IPS-NIHi11 (cell line): ENCODE measurements at regions not wholly inside any gene's neighbourhood (a gene's known extent, or its start where the extent isn't known, plus 50 kb on each side); places are given as distances from the start of the nearest gene placed in this dataset.
"Not testable (repeated sequence)": the region's sequence is repeated elsewhere in the genome, so short reads cannot be mapped to it uniquely, and the experiment has no call there.

Experiments used
- DNase-seq: peaks from one replicate; pipeline ENCODE4 v3.0.0; 2012; ENCODE audit warnings: mixed read lengths, low spot score

DNA sequence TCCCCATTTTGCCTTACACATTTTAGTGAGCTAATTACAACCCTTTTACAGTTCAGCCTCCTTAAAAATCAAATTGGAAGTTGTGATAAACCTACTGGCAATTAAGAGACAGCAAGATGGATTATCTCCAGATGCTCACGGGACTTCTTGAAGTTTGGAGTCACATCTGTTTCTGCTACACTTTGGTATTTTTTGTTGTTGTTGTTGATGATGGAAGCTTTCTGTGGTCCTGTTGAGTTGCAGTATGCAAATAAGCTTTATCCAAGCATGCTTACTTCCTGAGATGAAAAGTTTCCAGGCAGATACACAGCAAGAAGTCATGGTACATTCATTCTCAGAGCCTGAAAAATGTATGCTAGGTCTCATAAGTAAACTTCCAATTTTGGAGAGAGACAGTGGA, 670.0 kb upstream of the AMOT start:
- DNase-seq: no peak

DNA sequence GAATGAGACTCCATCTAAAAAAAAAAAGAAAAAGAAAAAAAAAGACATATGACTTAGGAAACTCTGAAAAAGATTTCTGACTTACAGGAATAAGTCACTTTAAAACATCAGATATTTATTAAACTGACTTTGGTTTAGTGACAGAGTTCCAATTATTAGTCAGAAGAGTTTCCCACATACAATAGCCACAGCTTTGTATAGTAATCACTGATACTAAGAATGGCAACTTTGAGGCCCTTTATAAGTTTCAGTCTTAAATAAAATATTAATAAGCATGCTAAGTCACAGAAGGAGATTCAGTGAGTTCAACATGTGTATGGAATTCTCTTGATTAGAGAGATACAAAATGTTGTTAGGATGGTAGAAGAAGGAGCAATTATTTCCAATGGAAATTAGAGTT, 652.3 kb upstream of the AMOT start:
- no peak for DNase-seq

DNA sequence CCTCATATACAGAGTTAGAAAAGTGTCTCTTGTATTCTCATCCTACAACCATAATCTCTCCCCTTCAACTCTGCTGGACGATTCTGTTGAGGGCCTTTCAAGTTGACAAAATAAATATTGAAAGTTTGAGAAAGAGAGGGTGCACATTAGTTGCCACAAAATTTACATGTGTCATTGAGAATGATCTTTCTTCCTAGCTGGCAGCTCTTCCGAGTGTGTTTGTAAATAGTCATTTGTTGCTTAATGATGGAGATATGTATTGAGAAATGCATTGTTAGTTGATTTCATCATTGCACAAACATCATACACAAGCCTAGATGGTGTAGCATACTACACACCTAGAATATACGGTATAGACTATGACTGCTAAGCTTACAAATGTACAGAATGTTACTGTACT, 632.8 kb upstream of the AMOT start:
- DNase-seq: no peak

DNA sequence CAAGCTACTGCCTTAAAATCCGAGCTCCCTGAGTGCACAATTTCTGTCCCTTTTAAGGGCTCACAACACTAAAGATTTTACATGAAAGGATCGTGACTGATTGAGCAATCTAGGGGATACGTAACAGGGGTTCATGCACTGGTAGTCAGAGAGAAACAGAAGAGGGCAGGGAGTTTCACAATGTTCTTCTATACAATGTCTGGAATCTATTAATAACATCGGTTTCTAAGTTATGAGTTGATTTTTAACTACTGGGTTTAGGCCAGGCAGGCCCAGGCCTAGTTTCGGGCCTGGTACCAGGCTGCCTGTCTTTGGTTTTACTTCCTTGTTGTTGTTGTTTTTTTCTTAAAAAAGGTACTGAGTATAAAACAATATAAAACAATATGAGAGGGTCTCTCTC, 632.4 kb upstream of the AMOT start:
- DNase-seq: not testable (repeated sequence)

DNA sequence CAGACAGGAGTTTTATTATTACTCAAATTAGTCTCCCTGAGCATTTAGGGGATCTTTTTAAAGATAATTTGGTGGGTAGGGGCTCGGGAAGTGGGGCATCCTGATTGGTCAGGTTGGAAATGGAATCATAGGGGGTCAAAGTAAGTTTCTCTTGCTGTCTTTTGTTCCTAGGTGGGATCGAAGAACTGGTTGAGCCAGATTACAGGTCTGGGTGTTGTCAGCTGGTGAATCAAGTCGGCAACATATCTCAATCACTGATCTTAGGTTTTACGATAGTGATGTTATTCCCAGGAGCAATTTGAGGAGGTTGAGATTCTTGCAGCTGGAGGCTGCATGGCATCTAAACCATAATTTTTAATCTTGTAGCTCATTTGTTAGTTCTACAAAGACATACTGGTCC, 629.5 kb upstream of the AMOT start:
- DNase-seq: no peak

DNA sequence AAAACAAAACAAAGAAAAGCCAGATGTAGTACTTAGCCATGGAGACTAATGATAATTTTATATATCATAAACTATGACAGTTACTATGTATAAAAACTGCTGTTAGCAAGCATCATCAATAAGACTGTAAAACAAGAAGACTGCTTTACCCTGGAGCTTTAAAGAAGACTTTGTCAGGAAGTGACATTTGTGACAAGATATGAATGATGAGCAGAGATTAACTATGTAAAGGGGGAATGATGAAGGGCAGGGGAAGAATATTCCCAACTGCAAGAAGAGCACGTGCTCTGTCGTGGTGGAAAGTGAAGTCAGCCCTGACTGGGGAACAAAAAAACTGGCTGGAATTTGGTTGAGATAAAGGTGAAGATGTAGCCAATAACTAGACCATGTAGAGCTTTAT, 617.1 kb upstream of the AMOT start:
- no peak for DNase-seq

DNA sequence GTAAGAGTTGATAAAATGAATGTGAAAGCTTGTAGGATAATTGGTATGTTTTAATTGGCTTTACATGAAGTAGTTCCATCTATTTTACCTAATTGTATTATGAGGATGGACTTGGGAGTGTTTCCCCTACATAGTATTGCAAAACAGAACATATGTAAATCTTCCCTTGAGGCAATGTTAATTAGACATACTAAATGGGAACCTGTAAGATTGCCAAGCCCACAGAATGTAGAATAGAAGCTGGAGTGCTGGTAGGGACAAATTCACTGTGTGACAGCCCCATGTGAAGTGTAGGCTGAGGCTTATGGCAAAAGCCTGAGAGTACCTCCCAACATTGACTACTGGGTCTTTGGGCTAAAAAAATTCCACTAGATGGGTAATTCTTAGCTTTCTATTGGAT, 615.0 kb upstream of the AMOT start:
- DNase-seq: no peak

DNA sequence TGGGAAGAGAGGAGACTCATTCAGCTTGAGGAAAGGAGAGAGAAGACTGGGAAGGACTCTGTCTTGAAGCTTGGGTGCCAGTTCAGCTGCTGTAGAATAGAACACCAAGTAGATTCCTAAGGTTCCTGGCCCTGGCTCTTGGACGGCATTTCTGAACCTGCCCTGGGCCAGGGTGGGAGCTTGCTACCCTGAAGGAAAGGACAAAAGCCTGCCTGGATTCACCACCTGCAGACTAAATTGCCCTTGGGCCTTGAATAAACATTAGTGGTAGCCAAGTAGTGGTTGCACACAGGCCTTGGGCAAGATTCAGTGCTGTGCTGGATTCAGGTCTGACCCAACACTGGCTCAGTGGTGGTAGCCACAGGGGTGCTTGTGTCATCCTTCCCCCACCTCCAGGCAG, 588.4 kb upstream of the AMOT start:
- no peak for DNase-seq

DNA sequence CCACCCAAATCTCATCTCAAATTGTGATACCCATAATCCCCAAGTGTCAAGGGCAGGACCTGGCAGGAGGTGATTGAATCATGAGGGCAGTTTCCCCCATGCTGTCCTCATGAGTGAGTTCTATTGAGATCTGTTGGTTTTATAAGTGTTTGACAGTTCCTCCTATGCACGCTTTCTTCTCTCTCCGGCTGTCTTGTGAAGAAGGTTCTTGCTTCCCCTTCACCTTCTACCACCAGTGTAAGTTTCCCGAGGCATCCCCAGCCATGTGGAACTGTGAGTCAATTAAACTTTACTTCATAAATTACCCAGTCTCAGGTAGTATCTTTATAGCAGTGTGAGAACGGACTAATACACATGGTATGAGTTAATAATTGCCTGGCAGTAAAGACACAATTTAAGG, 581.7 kb upstream of the AMOT start:
- DNase-seq: no peak

DNA sequence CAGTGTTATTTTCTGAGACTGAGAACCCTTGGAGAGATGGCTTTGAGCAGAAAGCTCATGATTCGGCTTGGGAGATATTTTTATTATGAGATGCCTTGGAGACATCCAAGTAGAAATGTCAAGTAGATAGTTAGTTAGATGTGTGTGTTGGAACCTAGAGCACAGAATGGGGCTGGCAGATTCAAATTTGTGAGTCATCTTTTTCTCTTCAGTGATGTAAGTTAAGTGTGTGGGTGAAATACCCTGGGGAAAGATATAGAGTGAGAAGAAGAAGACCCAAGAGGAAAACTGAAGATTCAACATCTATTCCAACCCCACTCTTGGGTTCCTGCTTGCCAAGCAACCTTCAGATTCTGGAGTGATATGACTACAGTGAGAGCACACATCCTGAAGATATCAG, 580.8 kb upstream of the AMOT start:
- DNase-seq: no peak

DNA sequence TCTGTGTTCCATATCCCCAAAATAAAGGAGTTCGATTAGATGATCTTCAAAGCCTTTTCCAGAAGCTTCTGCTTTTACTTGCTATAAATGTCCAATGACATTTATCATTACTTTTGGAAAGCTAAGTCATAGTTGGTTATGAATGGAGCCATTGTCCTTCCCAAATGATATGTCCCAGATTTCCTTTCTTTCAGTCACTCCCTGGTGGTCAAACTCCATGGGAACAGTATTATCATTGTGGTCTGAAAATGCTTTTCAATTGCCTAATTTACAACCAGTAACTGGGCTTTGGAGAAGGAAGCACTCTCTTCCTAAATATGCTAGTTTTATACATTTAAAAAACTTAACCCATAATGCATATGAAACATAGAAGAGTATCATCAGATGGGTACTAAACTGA, 571.5 kb upstream of the AMOT start:
- DNase-seq: no peak

DNA sequence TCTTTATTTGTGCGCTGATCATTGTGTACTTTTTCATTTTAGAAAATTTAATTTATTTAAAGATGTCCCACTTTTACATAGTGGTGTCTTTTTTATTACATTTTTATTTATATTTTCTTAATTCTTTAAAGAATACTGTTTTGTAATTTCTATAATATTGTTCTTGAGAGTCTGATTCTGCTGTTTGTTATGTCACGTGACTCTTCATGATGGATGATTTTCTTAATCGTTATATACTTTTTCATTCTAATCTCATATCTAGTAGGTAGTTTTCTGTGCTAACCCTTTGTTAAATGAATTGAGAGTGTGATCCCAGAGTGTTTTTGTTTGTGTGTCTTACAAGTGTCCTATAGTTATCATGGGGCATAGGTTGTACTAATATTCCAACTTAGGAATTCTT, 568.2 kb upstream of the AMOT start:
- no peak for DNase-seq

DNA sequence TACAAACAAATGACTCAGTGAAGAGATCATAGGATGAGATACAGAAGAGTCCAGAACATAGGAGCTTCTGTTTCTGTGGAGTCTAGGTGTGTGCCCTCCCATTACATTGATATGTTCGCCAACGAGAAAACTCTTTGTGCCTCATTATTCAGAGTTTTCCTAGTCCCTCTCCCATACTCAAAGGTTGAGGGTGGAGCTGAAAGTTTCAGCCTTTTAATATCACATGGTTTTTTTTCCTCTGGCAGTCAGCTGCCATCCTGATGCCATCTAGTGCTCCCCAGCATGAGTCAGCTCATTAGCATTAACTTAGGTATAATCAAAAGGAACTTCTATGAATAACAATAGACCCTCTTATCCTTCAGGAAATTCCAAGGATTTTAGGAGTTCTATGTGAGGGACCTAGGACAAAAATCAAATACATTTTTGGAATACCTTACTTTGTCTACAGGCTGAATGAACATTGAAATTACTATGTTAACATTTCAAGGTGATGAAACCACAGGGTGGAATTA, 559.6 kb upstream of the AMOT start:
- DNase-seq: peak; percentile 35

DNA sequence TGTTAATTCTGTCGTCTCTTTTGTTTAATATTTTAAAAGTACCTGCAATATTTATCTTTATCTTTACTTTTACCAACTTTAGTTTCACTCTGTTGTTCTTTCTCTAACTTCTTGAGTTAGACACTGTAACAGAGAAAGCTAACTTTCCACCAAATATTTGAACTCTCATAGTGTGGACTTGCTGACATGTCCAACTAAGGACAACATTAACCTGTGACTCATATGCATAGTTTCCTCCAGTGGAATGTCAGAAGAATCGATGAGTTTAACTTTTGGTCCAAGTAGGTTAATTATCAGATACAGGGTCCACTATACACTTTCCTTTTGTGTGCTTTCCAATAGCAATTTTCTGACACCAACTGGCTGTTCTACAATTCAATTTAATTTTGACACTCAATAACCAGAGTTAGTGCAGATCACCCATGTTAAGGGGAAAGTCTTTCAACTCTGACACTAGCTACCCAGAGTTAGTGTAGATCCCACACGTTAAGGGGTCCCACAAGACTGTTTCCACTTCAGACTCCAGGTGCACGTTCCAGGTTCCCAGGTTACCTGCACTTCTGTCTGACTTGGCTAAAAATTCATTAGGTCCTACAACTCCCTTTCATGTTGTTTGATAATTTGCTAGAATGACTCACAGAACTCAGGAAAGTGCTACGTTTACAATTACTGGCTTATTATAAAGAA, 559.0 kb upstream of the AMOT start:
- no peak for DNase-seq

DNA sequence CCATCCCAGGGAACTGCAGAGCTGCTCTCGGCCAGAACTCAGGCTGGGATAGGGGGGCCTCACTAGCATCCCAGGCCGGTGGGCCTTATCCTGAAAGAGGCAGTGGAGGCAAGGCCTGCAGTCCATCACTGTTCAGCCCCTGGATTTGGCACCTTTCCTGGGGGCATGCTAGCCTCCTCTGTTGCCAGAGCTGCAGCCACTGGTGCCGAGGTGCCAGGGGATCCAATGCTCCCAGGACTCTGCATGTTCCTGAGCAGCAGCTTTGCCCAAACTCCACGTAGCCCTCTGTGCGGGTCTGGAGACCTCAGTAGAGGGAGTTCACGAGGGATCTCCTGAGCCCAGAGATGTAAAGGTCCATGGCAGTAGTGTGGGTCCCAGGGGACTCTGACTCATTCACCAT, 551.7 kb upstream of the AMOT start:
- DNase-seq: no peak

DNA sequence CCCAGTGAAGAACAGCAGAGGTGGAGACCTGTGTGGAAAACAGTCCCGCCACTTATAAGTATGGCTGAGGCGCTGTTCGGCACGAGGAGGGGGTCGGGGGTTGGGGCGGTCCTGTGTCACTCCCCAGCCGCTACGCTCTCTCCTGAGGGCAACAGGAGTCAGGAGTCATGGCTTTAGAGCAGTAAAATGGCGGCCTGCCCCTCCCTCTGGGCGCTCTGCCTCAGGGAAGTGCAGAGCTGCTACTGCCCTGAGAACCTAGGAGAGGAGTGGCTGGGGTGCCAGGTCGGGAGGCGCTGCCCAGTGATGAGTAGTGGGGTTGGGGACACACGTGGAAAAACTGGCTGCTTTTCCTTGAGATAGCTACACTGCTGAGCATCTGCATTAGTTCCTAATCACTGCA, 551.2 kb upstream of the AMOT start:
- no peak for DNase-seq

DNA sequence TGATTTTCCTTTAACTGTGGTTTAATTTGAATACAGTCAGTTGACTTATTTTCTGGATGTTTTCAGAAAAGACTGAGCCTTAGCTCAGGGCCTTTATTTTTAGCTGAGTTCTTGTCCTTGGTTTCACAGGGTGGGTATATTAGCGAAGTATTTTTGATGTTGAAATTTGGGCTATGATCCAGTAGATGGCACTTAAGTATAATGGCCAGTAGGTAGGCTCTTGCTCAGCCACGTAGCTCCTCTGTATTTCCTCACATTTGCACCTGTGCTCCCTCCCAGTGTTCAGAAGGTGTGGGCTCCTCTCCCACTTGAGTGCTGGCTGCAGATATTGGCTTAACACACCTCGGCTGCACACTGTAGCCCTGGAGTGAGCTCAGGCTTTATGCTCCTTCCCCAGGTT, 549.9 kb upstream of the AMOT start:
- DNase-seq: no peak

DNA sequence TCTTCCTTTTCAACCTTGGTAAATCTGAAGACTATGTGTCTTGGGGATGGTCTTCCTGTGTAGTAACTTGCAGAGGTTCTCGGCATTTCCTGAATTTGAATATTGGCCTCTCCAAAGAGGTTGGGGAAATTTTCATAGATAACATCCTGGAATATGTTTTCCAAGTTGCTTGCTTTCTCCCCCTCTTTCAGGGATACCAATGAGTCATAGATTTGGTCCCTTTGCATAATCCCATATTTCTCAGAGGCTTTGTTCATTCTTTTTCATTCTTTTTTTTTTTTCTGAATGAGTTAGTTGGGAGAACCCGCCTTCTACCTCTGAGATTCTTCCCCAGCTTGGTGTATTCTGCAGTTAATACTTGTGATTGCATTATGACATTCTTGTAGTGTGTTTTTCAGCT, 549.2 kb upstream of the AMOT start:
- no peak for DNase-seq

DNA sequence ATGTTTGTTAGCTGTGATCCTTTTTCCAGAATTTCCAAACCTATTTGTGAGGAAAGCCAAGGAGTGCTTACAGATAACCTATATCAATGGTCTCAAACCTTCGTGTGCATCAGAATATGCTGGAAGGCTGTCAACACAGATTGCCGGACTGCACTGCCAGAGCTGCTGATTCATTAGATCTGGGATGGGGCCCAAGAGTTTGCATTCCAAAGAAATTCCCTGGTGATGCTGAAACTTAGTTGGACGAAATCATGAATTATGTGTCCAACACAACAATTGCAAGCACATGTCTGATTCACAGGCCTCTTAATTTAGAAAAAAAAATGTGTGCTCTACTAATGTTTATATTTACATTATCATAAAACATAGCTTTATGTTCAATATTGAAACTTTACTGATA, 544.0 kb upstream of the AMOT start:
- DNase-seq: no peak

DNA sequence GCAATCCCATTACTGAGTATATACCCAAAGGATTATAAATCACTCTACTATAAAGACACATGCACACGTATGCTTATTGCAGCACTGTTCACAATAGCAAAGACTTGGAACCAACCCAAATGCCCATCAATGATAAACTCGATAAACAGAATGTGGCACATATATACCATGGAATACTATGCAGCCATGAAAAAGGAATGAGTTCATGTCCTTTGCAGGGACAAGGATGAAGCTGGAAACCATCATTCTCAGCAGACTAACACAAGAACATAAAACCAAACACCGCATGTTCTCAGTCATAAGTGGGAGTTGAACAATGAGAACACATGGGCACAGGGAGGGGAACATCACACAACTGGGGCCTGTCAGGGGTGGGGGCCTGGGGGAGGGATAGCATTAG, 532.8 kb upstream of the AMOT start:
- not testable (repeated sequence) for DNase-seq

DNA sequence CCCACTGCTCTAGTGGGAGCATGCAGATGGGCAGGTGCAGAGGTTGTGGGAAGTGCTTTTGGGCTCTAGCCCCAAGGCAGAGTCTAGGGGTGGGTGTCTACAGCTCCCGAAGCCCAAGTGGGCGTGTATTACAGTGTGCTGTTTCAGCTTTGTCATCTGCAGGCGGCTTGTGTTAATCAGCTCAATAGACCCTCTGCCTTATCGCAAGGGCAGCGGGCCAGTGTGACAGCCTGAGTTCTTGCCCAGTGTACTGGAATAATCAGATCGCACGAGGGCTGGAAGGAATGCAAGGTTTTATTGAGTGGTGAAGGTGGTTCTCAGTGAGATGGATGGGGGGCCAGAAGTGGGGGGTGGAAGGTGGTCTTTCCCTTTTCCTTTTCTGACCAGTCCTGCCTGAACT, 529.4 kb upstream of the AMOT start:
- no peak for DNase-seq

DNA sequence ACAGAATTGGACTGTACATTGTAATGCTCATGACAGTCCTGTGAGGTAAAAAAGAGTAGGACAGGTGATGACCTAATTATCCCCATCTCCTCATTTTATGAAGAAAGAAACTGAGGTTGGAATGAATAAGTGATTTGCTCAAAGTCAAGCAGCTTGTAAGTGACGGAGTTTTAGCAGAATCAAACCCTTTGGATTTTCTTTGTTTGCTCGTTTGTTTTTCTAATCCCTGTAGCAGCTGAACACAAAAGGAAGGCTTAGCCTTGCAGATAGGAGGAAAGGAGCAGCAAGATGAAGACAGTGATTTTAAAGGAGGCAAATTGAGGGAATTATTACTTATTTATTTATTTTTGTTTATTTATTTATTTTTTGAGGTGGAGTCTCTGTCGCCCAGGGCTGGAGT, 528.4 kb upstream of the AMOT start:
- DNase-seq: no peak

DNA sequence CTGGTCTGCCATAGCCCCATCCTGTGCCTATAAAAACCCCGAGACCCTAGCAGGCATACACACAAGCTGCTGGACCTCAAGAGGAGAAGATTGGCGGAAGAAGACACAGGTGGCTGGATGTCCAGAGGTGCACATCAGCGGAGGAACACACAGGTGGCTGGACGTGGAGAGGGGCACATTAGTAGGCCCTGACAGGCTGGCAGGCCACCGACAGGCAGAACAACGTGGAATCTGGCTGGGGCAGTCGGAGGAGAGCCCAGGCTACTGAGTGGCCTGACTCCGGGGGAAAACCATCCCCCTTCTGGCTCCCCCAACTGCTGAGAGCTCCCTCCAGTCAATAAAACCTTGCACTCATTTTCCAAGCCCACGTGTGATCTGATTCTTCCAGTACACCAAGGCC, 512.5 kb upstream of the AMOT start:
- DNase-seq: no peak

DNA sequence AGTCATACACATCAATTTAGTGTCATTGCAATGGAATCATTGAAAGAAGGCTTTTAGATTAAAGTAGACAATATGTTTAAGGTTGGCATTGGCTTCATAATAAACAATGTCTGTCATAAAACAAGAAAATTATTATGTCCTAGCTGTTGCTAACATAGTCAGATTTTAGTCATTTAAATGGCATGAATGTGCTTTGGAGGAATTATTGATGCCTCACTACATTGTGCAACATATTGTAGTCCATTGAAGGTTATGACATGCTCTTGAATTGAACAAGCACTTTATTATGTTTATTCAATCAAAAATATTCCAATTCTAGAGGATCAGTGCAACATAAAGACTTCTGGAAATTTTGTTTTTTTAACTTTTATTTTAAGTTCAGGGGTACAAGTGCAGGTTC, 489.8 kb upstream of the AMOT start:
- no peak for DNase-seq

DNA sequence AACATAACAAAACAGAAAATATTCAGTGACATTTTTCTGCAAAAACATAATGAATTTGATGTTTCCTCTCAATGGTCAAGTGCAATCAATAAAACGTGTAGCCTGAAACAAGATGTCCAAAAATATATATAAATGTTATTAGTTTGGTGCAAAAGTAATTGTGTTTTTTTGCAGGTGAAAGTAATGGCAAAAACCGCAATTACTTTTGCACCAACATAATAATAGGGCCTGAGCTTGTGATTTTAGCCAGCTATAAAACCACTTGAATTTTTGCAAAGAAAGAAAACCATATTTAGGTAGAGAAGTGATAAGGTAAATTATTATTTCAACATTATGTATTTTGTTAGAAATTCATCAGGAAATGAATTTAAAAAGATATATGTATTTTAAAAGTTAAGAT, 475.3 kb upstream of the AMOT start:
- DNase-seq: no peak
